ENCODE measurements at regions not wholly inside any gene's neighbourhood (a gene's known extent, or its start where the extent isn't known, plus 50 kb on each side); places are given as distances from the start of the nearest gene placed in this dataset.

GRCh38 chr9:88741335-88741734 lies 206.4 kb downstream of the NXNL2 start:
- Histone ChIP-seq H3K36me3 (no peaks in the 10 kb centered on the region), H3K27ac (no peak overlapping the region), H3K27me3 (replicated peaks in 1 of 7) (peaks cover 0 to 27% (median 0%) of the 10 kb centered on the region in 7 donors), H3K4me1 (no peaks in the 10 kb centered on the region), H3K9me3 (no peaks in the 10 kb centered on the region), H3K4me3 (no peak overlapping the region)
- WGBS, 5 donors, result 63 to 79% (median 67%) methylated on average over 3 of the region's 3 CpGs
- TF ChIP-seq POLR2A (IDR thresholded peaks at IDR 0.05), result no peak
- TF ChIP-seq CTCF (IDR thresholded peaks at IDR 0.05 in 8 of 11, conservative IDR thresholded peaks at IDR 0.05 in 3 of 11), result no peak
- no peak for TF ChIP-seq POLR2AphosphoS5 (IDR thresholded peaks at IDR 0.05)
- no peak for DNase-seq
- intact Hi-C loops (cut with DNase I; ENCODE audit: low total_unique reads), result no loop called here

GRCh38 chr9:88742483-88742882 lies 207.5 kb downstream of the NXNL2 start:
- Histone ChIP-seq H3K4me1 (peaks cover 0 to 6% (median 0%) of the 10 kb centered on the region in 6 donors), H3K27ac (no peak overlapping the region)
- WGBS, 5 donors, result 65 to 80% (median 68%) methylated on average over 6 of the region's 6 CpGs

GRCh38 chr9:88742905-88743304 lies 207.9 kb downstream of the NXNL2 start:
- TF ChIP-seq POLR2AphosphoS5 (IDR thresholded peaks at IDR 0.05) (no peak), POLR2A (IDR thresholded peaks at IDR 0.05) (no peak), CTCF (IDR thresholded peaks at IDR 0.05 in 8 of 11, conservative IDR thresholded peaks at IDR 0.05 in 3 of 11) (no peak)
- Histone ChIP-seq H3K9me3 (no peaks in the 10 kb centered on the region), H3K4me3 (no peak overlapping the region), H3K27ac (no peak overlapping the region), H3K27me3 (replicated peaks in 1 of 7) (peaks cover 0 to 28% (median 0%) of the 10 kb centered on the region in 7 donors), H3K4me1 (peaks cover 0 to 6% (median 0%) of the 10 kb centered on the region in 6 donors), H3K36me3 (no peaks in the 10 kb centered on the region)
- WGBS, 5 donors, result 76 to 88% (median 82%) methylated on average over 6 of the region's 6 CpGs
- DNase-seq, result no peak
- intact Hi-C loops (cut with DNase I; ENCODE audit: low total_unique reads), result no loop called here

More at GRCh38 chr9:88742483-88742882, 207.5 kb downstream of the NXNL2 start:
- H3K4me3 ChIP-seq, result no peak overlapping the region
- no peaks in the 10 kb centered on the region for H3K9me3 ChIP-seq
- H3K36me3 ChIP-seq, result no peaks in the 10 kb centered on the region
- peaks cover 0 to 32% (median 0%) of the 10 kb centered on the region in 7 donors for H3K27me3 ChIP-seq (replicated peaks in 1 of 7)
- intact Hi-C loops (cut with DNase I; ENCODE audit: low total_unique reads), result no loop called here
- DNase-seq, result no peak
- TF ChIP-seq CTCF (IDR thresholded peaks at IDR 0.05 in 8 of 11, conservative IDR thresholded peaks at IDR 0.05 in 3 of 11), result no peak
- TF ChIP-seq POLR2A (IDR thresholded peaks at IDR 0.05), result no peak
- TF ChIP-seq POLR2AphosphoS5 (IDR thresholded peaks at IDR 0.05), result no peak

GRCh38 chr9:88745276-88746001 lies 210.5 kb downstream of the NXNL2 start:
- H3K4me3 ChIP-seq, result no peak overlapping the region
- no peak overlapping the region for H3K27ac ChIP-seq
- DNase-seq, result peak; percentile 33
- 63 to 85% (median 76%) methylated on average over 2 of the region's 2 CpGs for WGBS, 5 donors
- intact Hi-C loops (cut with DNase I; ENCODE audit: low total_unique reads), result no loop called here
- peaks cover 0 to 18% (median 0%) of the 10 kb centered on the region in 7 donors for H3K27me3 ChIP-seq (replicated peaks in 1 of 7)
- TF ChIP-seq POLR2AphosphoS5 (IDR thresholded peaks at IDR 0.05) (no peak), POLR2A (IDR thresholded peaks at IDR 0.05) (no peak), CTCF (IDR thresholded peaks at IDR 0.05 in 8 of 11, conservative IDR thresholded peaks at IDR 0.05 in 3 of 11) (no peak)
- H3K36me3 ChIP-seq, result no peaks in the 10 kb centered on the region
- peaks cover 0 to 6% (median 0%) of the 10 kb centered on the region in 6 donors for H3K4me1 ChIP-seq
- no peaks in the 10 kb centered on the region for H3K9me3 ChIP-seq

All from spleen (tissue), 11 donors.